ES-I3 (cell line): ENCODE measurements at regions not wholly inside any gene's neighbourhood (a gene's known extent, or its start where the extent isn't known, plus 50 kb on each side); places are given as distances from the start of the nearest gene placed in this dataset.

Source experiments
- H3K36me3 ChIP-seq: 2 replicates; pipeline ENCODE4 v1.6.1; 2013; ENCODE audit warnings: mild to moderate bottlenecking, low read length, control low read depth, moderate library complexity; ENCODE audit not compliant: insufficient read depth
- H3K4me1 ChIP-seq: 2 replicates; pipeline ENCODE4 v1.6.1; 2013; ENCODE audit warnings: mild to moderate bottlenecking, control low read depth, low read length; ENCODE audit not compliant: insufficient read depth
- H3K9ac ChIP-seq: 2 replicates; pipeline ENCODE4 v1.6.1; 2013; ENCODE audit warnings: low read depth, mild to moderate bottlenecking, low read length, moderate library complexity
- H3K9me3 ChIP-seq: 2 replicates; pipeline ENCODE4 v1.6.1; 2013; ENCODE audit warnings: mild to moderate bottlenecking, low read length, moderate library complexity; ENCODE audit not compliant: control insufficient read depth, insufficient read depth

DNA sequence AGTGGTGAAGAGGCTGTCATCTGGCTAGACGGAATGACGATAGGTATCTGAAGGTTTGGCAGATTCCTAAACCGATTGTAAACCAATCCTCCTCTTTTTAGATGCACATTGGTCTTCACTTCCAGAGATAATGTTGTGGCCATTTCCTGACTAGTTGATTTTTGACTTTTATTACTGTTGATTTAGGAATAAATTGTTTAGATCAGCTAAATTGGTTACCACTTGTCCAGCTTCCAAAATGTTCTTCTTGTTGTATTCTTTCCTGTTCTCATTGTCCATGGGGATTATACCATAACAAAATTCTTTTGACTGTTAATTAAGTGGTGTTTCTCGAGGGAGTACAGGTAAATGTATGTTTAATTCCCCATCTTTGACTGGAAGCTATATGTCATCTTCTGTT, 119.7 kb downstream of the MACROH2A1 start:
- Histone ChIP-seq H3K4me1 (no peaks in the 10 kb centered on the region), H3K36me3 (no peaks in the 10 kb centered on the region), H3K9ac (no peak overlapping the region), H3K9me3 (no peaks in the 10 kb centered on the region)

DNA sequence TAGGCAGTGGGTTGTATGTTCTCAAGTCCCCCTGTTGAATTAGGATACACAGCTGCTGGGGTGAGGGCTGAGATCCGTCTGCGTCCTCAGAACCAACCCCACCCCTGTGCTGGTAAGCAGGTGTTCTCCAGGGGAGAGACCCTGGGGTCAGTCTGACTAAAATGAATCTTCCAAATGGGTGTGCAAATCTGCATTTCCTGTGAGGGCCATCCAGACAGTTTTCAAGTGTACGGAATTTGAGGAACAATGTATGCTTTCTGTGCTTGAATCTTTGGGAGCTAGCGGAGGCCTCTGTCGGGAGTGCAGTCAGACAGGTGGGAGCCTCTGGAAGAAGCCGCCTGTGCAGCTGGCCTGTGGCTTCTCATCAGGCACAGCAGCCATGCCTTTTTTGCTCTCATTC, 122.9 kb downstream of the MACROH2A1 start:
- Histone ChIP-seq H3K9me3 (no peaks in the 10 kb centered on the region), H3K9ac (no peak overlapping the region), H3K4me1 (no peaks in the 10 kb centered on the region), H3K36me3 (no peaks in the 10 kb centered on the region)

DNA sequence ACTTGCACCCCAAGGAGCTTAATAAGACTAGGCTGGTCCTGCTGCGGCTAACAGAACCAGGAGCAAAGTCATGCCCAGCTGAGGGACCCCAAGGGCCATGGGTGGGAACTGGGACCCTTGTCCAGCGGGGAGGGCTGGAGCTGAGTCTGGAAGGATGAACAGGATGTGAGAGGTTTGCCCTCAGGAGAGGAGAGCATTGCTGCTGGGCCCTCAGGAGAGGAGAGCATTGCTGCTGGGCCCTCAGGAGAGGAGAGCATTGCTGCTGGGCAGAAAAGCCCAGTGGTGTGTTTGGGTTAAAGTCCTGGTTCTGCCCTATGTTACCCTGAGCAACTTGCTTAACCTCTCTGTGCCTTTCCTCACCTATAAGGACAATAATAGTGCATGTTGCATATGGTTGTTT, 125.8 kb downstream of the MACROH2A1 start:
- no peak overlapping the region for H3K9ac ChIP-seq
- H3K9me3 ChIP-seq = no peaks in the 10 kb centered on the region
- H3K36me3 ChIP-seq = no peaks in the 10 kb centered on the region
- no peaks in the 10 kb centered on the region for H3K4me1 ChIP-seq

DNA sequence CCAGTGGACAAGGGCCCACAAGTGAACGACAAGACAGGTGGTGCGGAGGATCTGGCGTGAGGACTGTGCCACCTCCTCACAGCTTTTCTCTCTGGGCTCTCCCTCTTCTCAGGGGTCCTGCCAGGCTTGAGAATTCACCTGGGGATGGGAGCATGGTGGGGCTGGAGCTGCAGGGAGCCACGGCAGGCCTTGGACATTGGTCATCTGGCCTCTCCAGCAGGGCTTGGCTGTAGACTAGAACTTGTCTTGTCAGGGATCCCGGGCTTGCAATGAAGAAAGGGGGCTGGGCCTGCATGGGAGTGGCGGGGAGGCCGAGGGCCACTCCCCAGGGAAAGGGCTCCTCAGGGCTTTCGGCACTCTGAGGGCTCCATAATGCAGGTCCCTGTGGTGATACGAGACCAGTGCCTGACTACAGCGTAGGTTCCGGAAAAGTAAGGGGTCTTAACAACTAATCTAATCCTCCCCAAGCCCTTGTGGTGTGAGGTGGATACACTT, 126.7 kb downstream of the MACROH2A1 start:
- Histone ChIP-seq H3K36me3 (no peaks in the 10 kb centered on the region), H3K9me3 (no peaks in the 10 kb centered on the region), H3K4me1 (no peaks in the 10 kb centered on the region), H3K9ac (no peak overlapping the region)

DNA sequence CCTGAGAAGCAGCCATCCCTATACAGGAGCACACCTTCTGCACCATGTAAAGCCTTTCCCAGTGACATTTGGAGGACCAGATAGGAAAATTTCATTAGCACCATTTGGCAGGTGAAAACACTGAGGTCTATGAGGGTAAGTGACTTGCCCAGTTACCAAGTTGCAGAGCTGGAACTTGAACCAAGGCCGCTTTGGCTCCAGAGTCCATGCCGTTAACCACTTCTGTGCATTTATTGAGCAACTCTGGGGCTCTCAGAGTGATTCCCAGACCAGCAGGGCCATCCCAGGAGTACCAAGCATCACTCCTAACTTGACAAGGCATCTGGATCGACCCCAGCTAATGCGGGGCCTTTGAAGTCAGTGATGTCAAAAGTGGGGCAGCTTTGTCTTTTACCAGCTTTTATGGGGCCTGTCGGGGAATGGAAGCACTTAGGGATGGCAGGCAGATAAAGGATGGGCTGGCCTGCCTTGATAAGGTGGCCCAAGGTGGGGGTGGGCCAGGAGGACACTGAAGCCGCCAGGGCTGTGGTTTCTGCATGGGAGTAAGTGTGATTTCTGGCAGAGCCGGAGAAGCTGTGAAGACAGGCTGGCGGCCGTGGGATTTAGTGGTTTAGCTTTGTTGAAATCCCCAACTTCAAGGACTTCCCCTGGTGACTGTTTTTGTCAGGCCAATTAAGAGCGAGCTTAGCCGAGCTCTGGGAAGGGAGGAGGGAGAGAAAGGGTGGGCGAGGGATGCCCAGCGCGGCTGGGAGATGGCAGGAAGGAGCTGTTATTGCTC, 127.3 kb downstream of the MACROH2A1 start:
- Histone ChIP-seq H3K9ac (no peak overlapping the region), H3K4me1 (no peaks in the 10 kb centered on the region), H3K9me3 (no peaks in the 10 kb centered on the region), H3K36me3 (no peaks in the 10 kb centered on the region)

DNA sequence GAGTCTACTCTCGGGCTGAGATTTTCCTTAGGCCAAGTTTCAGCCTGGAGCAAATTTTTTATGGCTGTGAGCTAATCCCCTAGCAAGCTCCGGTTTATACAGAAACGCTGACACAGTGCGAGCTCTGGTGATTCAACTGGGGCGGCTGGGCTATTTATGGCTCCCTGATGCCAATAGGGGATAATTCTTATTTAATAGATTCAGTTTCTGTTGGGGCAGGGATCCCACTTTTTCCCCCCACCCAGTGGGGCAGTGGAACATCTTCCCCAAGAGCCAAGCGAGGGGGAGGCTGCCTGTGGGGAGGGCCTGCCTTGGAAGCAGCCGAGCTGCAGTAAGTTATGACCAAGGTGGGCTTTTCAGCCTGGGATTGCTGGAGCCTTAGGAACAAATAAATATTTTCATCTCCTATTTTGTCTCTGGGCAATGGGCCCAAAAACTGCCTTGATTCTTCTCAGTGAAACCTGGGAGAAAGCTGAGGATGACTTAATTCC, 129.1 kb downstream of the MACROH2A1 start:
- Histone ChIP-seq H3K36me3 (no peaks in the 10 kb centered on the region), H3K9ac (no peak overlapping the region), H3K4me1 (no peaks in the 10 kb centered on the region), H3K9me3 (no peaks in the 10 kb centered on the region)

DNA sequence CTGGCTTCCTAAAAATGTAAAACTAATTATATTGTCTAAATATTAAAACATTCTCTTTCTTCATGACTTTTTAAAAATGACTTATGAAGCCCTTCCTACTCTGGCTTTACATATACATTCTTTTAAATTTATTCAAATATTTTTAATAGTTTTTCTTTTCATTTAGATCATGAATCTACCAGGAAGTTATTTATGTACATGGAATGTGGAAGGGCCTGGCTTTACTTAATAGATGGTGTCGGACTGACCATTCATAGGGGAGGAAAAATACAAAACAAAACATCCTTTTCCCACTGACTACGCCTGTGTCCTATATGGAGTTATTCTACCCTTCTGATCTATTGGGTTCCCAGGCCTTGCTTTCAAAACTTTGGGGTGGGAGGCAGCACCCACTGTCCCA, 129.8 kb downstream of the MACROH2A1 start:
- Histone ChIP-seq H3K9ac (no peak overlapping the region), H3K4me1 (no peaks in the 10 kb centered on the region), H3K36me3 (no peaks in the 10 kb centered on the region), H3K9me3 (no peaks in the 10 kb centered on the region)

DNA sequence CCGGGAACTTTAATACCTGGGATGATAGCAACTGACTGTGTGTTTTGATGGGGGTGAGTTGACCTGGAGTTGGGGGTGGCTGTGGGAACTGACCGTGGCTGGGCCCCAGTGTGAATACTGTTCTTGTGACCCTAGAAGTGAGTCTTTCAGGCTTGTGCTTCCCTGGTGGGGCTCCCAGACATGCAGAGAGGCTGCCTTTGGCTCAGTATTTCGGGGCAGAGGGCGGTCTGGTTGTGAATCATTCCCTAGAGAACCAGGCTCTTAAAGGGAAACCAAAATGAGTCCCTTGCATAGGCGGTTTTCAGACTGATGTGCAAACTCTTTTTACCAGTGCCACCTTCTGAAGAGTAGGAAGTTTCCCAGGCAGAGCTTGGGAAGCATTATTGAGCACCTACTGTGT, 132.1 kb downstream of the MACROH2A1 start:
- H3K9me3 ChIP-seq = 0 out of 2 replicates have a peak, but pooled peaks cover 5% of the 10 kb centered on the region
- no peak overlapping the region for H3K9ac ChIP-seq
- no peaks in the 10 kb centered on the region for H3K36me3 ChIP-seq
- no peaks in the 10 kb centered on the region for H3K4me1 ChIP-seq

DNA sequence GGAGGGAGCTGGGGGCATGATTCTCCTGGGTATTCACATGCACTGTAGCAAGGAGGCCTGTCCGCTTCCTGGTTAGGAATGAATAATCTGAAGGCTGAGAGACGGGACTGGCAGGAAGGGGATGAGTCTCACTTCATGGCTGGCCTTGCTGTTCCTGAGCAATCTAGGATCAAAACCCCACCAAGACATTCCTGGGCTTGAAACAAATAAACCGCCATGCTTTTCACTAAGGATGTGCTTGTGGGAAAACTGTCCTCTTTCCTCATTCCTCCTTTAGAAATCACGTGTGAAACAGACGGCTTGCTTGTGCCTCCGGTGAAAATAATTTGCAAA, 132.8 kb downstream of the MACROH2A1 start:
- Histone ChIP-seq H3K36me3 (no peaks in the 10 kb centered on the region), H3K9me3 (0 out of 2 replicates have a peak, but pooled peaks cover 5% of the 10 kb centered on the region), H3K4me1 (no peaks in the 10 kb centered on the region), H3K9ac (no peak overlapping the region)

GRCh38 chr5:135265497-135266302, 133.3 kb downstream of the MACROH2A1 start:
- Histone ChIP-seq H3K9me3 (0 out of 2 replicates have a peak, but pooled peaks cover 5% of the 10 kb centered on the region), H3K9ac (no peak overlapping the region), H3K36me3 (no peaks in the 10 kb centered on the region), H3K4me1 (no peaks in the 10 kb centered on the region)

DNA sequence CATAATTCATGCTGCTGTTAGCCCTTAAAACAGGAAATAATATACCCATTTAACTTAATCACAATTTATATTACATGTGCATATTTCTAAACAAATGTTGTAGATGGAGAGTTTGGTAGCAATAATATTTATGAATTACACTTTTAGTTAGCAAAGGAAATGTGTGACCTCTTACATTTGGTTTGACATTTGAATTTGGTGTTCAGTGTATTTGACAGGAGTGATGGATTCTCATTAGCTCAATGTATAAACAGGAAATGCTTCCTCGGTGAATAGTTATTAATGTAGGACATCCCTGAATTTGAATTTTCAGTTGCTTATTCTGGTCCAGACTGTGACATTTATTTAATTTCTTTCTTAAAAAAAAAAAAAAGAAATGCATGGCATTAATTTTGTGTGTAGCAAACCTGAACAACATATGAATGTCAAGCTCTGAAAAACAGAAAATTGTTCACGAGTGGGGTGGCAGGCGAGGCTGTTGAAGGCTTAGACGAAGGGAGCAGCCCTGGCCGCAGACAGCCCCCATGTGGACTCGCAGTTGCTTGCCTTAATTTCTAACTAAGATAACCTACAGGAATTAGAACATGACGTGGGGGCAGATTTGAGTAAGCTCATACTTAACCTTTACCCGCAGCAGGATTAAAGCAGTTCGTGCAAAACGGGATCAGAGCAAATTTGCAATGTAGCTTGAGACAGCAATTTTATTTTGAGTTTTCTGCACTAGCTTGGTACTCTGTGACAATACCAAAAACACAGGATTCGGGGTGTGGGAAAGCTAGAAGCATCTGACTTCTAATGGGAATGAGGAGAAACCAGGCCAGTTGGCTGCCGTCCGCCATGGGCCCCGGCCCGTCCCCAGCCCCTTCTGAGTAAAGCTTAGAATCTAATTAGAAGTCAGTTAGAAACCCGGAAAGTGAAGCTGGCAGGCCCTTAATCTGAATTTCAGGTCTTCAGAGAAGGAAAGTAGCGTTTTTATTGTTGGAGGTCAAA, 134.3 kb downstream of the MACROH2A1 start:
- Histone ChIP-seq H3K9me3 (0 out of 2 replicates have a peak, but pooled peaks cover 5% of the 10 kb centered on the region), H3K4me1 (no peaks in the 10 kb centered on the region), H3K36me3 (no peaks in the 10 kb centered on the region), H3K9ac (no peak overlapping the region)

DNA sequence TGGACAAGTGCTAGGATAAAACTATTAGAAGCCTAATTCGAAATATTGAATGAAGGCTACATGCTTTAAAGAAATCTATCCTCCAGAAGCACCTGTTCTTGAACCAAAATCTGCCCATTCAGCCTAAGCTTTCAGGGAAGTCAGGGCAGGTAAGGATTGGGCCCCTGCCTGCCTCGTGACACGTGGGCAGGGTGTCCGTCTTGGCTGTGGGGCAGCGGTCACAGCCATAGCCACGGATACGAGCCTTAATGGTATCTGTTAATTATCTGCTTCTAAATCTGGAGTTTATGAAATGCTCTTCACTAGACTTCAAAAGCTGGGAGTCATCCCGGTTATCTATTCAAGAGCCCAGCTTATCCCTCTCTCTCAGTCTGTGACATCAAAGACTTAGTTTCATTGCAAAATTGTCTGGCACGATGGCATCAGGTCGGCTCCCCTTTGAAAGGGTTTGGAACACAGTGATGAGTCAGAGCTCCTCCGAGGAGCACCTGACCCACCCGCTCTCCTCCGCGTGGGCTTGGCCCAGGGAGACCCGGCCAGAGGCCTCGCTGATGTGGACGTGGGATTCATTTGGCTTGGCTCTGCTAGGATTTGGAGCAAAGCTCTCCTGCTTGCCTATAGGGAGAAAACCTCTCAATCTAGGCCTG, 135.9 kb downstream of the MACROH2A1 start:
- Histone ChIP-seq H3K36me3 (no peaks in the 10 kb centered on the region), H3K9ac (no peak overlapping the region), H3K9me3 (peaks cover 8% of the 10 kb centered on the region; the same call in 1 of the 2 replicates), H3K4me1 (no peaks in the 10 kb centered on the region)

GRCh38 chr5:135262364-135262763, 136.7 kb downstream of the MACROH2A1 start:
- Histone ChIP-seq H3K9ac (no peak overlapping the region), H3K4me1 (no peaks in the 10 kb centered on the region), H3K36me3 (no peaks in the 10 kb centered on the region), H3K9me3 (peaks cover 8% of the 10 kb centered on the region; the same call in 1 of the 2 replicates)
